ENCODE measurements at regions not wholly inside any gene's neighbourhood (a gene's known extent, or its start where the extent isn't known, plus 50 kb on each side); places are given as distances from the start of the nearest gene placed in this dataset.

DNA sequence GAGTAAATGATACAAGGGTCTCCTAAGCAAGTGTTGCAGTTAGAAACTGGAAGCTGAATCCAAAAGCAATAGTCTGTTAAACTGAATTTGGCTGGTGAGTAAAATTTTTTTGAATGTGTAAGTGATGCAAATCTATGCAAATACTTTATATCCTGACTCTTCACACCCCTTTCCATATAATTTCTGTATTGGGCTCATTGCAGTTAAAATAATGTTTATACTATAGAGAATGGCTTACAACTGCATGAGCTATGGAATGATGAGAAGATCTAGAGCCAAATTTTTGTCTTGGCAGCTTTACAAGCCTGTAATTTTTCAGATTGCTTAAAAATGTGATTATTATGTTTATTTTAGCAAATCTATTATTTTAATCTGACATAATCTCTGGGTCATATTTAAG, 57.0 kb upstream of the GABRA1 start:
- DNase-seq (no peak), ATAC-seq (replicated peaks in 1 of 4) (no peak)
- H3K4me1 Mint-ChIP-seq, result no peaks in the 10 kb centered on the region
- Histone ChIP-seq H3K36me3 (ENCODE audit: control insufficient read depth in 2 of 2, extremely low read depth in 1 of 2, insufficient read depth in 1 of 2, low read length in 1 of 2) (no peaks in the 10 kb centered on the region), H3K4me1 (ENCODE audit: control insufficient read depth in 1 of 2, extremely low read depth in 1 of 2, insufficient read depth in 2 of 2, low read length in 2 of 2) (no peaks in the 10 kb centered on the region), H3K27me3 (replicated peaks in 1 of 2; ENCODE audit: control insufficient read depth in 2 of 2, extremely low read depth in 1 of 2, insufficient read depth in 2 of 2, low read length in 1 of 2) (no peaks in the 10 kb centered on the region), H3K27ac (ENCODE audit: low read length) (no peak overlapping the region), H3K4me3 (ENCODE audit: control insufficient read depth in 1 of 2, extremely low read depth in 1 of 2, low read length in 1 of 2) (no peak overlapping the region), H3K9me3 (no peaks in the 10 kb centered on the region)
- H3K27ac Mint-ChIP-seq, result no peak overlapping the region
- POLR2A ChIA-PET, result no interaction called here
- CTCF ChIA-PET, result no interaction called here
- no peaks in the 10 kb centered on the region for H3K36me3 Mint-ChIP-seq
- H3K27me3 Mint-ChIP-seq, result no peaks in the 10 kb centered on the region
- H3K4me3 Mint-ChIP-seq, result no peak overlapping the region
- H3K9me3 Mint-ChIP-seq, result no peaks in the 10 kb centered on the region
